ENCODE measurements at regions not wholly inside any gene's neighbourhood (a gene's known extent, or its start where the extent isn't known, plus 50 kb on each side); places are given as distances from the start of the nearest gene placed in this dataset.
"Not testable (repeated sequence)": the region's sequence is repeated elsewhere in the genome, so short reads cannot be mapped to it uniquely, and the experiment has no call there.

DNA sequence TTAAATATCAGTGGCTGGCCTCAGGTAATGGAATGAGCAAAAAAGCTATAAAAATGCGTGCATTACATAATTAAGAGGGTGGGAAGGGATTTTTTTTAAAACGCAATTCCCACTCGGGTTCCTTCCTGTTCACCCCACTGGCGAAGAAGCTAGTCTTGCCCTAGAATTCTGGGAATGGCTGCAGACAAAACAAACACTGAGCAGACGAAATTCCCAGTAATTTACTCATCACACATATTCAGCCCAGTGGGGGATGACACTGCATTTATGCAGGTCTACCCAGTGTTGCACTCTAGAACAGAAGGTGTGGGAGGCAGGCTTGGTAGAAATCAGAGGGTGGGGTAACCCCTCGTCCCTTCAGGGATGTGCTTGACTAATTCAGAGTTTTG lies 2695.0 kb upstream of the DEFB115 start:
- no peaks in the 10 kb centered on the region for H3K27me3 Mint-ChIP-seq
- peaks cover 56% of the 10 kb centered on the region for H3K9me3 Mint-ChIP-seq
- no peak overlapping the region for H3K27ac Mint-ChIP-seq
- H3K4me1 Mint-ChIP-seq = no peaks in the 10 kb centered on the region
- H3K36me3 Mint-ChIP-seq = peaks cover 14% of the 10 kb centered on the region
- H3K4me3 Mint-ChIP-seq = no peak overlapping the region
- CTCF ChIA-PET = no interaction called here
- DNase-seq = no peak

DNA sequence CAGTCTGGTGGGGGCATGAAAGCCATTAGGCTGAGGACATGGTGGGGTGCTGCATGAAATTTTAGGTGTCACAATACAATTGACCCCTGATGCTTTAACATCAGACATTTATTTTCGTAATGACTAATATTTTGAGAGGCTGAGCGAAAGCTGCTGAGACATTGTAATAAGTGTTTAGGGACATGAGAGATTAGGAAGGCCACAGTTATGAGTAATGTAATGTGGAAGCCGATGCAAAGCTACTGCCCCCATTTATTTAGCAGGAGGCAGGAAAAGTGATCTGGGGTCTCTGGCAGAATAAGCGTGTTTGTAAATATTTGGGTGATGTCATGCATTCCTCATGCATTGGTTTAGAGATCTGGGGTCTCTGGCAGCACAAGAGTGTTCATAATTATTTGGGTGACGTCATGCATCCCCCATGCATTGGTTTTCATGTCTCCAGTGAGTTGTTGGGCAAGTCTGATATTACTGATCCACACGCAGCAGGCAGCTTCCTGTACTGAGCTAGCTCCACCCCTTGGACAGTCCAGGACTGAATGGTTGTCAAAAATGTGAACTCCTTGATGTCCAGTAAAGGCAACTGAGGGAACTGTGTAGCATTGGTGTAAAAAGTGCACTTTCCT lies 2694.5 kb upstream of the DEFB115 start:
- DNase-seq, H3K4me1 Mint-ChIP-seq, H3K27me3 Mint-ChIP-seq, H3K4me3 Mint-ChIP-seq, H3K27ac Mint-ChIP-seq, CTCF ChIA-PET: not testable (repeated sequence)
- H3K36me3 Mint-ChIP-seq = peaks cover 14% of the 10 kb centered on the region
- peaks cover 53% of the 10 kb centered on the region for H3K9me3 Mint-ChIP-seq

DNA sequence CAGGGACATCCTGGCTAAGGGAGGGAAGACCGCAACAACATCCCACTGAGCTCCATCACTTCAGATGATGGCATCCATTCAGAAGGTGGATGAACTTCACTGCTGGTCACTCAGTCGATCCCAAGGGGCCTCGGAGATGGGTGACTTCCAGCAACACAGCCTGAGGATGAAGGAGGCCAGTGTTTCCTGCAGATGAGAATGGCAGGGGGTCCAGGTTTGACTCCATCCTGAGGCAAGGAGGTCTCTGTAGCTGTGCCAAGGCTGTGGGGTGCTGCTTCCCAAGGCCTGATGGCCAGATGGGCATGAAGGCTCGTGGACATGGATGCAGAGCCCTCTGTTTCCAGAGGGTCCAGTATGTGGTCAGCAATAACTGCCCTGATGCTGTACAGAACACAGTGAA lies 2693.4 kb upstream of the DEFB115 start:
- H3K4me1 Mint-ChIP-seq, CTCF ChIA-PET, DNase-seq, H3K4me3 Mint-ChIP-seq, H3K27me3 Mint-ChIP-seq, H3K27ac Mint-ChIP-seq: not testable (repeated sequence)
- Mint-ChIP-seq H3K9me3 (peaks cover 48% of the 10 kb centered on the region), H3K36me3 (peaks cover 14% of the 10 kb centered on the region)

DNA sequence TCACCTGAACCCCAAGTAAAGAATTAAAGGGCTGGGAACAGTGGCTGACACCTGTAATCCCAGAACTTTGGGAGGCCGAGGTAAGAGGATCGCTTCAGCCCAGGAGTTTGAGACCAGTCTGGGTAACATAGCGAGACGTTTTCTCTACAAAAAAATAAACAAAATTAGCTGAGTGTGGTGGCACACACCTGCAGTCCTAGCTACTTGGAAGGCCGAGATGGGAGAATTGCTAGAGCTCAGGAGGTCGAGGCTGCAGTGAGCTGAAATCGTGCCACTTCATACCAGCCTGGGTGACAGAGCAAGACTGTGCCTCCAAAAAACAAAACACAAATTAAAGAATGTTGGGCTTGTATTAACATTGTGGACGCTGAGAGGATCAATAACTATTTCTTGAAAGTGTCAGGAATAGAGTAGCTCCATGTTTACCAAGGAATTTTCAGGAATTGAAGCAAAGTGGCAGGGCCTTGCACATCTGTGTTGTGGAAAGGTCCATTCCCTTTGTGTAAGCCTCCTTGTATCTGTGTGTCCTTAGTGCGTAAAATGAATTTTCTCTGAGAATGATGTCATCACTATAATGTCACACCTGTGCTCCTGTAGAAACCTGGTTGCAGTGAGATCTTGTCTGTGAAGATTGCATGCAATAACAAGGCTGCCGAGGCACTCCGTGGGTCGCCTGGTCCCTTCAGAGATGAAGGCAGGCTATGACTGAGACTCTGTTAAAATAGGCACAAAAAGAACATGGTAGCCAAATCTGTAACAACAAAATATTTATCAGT lies 2692.6 kb upstream of the DEFB115 start:
- H3K27ac Mint-ChIP-seq, H3K4me3 Mint-ChIP-seq, H3K4me1 Mint-ChIP-seq, H3K27me3 Mint-ChIP-seq, DNase-seq, CTCF ChIA-PET: not testable (repeated sequence)
- H3K36me3 Mint-ChIP-seq = peaks cover 14% of the 10 kb centered on the region
- peaks cover 47% of the 10 kb centered on the region for H3K9me3 Mint-ChIP-seq

DNA sequence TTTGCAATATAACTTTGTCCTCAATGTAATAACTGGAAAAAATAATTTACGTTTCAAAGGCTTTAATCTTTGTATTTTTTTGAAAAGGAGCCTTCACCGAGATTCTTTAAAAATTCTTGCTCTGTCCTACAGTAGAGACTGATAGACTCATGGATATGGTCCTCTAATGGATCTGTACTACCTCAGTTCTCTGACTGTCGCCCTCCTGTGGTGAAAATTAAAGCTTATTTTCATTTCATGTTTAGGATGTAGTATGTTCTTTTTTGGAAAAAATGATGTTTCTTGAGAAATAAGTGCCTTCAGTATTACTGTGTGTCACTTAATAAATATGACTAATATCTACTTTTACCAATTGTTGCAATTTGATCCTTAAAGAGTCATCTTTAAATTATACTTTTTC lies 2681.5 kb upstream of the DEFB115 start:
- H3K27me3 Mint-ChIP-seq, H3K4me3 Mint-ChIP-seq, H3K4me1 Mint-ChIP-seq, DNase-seq, CTCF ChIA-PET, H3K27ac Mint-ChIP-seq: not testable (repeated sequence)
- Mint-ChIP-seq H3K36me3 (peaks cover 20% of the 10 kb centered on the region), H3K9me3 (peaks cover 26% of the 10 kb centered on the region)

DNA sequence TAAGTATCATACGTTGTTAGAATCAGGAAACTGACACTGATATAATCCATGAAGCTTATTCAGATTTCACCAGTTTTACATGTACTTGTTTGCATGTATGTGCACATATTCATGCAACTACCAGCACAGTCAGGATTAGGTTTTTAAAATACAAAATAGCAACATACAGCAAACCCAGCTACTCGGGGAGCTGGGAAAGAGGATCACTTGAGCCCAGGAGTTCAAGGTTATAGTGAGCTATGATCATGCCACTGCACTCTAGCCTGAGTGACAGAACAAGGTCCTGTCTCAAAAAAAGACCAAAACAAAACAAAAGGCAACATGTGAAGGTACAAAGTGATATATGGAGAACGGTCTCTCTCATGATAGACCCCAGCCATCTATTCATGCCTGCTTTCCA lies 2665.8 kb upstream of the DEFB115 start:
- Mint-ChIP-seq H3K36me3 (peaks cover 23% of the 10 kb centered on the region), H3K4me1 (peaks cover 13% of the 10 kb centered on the region)
- H3K27ac Mint-ChIP-seq, H3K9me3 Mint-ChIP-seq, H3K4me3 Mint-ChIP-seq, CTCF ChIA-PET, DNase-seq, H3K27me3 Mint-ChIP-seq: not testable (repeated sequence)

DNA sequence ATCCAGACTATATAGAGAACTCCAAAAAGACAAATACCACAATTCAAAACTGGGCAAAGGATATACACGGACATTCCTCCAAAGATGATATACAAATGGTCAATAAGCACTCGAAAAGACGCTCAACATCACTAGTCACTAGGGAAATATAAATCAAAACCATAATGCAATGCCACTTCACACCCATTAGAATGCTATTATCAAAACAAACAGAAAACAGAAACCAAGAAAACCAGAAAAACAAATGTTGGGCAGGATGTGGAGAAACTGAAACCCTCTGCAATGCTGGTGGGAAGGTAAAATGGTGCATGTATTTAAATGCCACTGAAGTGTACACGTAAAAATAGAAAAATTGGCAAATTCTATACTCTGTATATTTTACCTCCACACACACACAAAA lies 2664.1 kb upstream of the DEFB115 start:
- DNase-seq, H3K27ac Mint-ChIP-seq, CTCF ChIA-PET: not testable (repeated sequence)

DNA sequence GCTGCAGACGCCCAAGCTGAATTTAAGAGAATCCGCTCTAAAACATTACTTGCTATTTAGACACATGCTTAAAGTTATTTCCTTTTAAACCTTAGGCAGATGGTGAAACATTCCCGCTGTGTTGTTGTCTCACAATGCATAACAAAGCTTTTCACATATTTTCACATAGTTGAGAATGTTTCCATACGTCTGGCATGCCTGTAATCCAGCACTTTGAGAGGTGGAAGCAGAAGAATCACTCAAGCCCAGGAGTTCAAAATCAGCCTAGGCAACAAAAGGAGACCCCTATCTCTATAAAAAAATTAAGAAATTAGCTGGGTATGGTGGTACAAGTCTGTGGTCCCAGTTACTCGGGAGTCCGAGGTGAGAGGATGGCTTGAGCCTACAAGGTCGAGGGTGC lies 2663.0 kb upstream of the DEFB115 start:
- not testable (repeated sequence) for H3K4me3 Mint-ChIP-seq, H3K9me3 Mint-ChIP-seq, DNase-seq, H3K27me3 Mint-ChIP-seq, H3K27ac Mint-ChIP-seq
- H3K4me1 Mint-ChIP-seq = peaks cover 20% of the 10 kb centered on the region
- CTCF ChIA-PET = interaction anchor here (0.9 kb wide), 1 partner anchor 8 kb away, joined by 3 read pairs; no protein-coding TSS in a partner anchor
- peaks cover 27% of the 10 kb centered on the region for H3K36me3 Mint-ChIP-seq

More for the DNA sequence above, 2664.1 kb upstream of the DEFB115 start:
- H3K27me3 Mint-ChIP-seq, H3K4me3 Mint-ChIP-seq, H3K9me3 Mint-ChIP-seq: not testable (repeated sequence)
- Mint-ChIP-seq H3K4me1 (peaks cover 20% of the 10 kb centered on the region), H3K36me3 (peaks cover 30% of the 10 kb centered on the region)

DNA sequence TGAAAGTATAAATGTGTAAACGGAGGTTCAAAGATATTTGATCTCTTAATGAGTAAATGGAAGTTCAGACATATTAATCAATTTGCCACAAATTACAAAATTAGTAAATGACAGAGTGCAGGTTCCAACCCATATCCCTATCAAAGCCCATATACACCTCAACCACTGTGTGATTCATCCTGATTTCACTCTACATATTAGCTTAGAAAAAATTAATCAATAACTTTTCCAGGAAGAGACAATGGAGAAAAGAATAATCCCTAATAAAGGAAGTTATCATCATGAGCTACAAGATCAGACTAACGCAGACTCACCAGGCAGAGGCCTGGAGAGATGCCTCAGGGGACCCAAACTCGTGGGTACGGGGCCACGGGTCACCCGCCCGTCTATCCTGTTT lies 2655.5 kb upstream of the DEFB115 start:
- Mint-ChIP-seq H3K4me3 (peak overlapping the region; percentile 87), H3K27ac (peak overlapping the region; percentile 91), H3K4me1 (peaks cover 21% of the 10 kb centered on the region), H3K36me3 (peaks cover 10% of the 10 kb centered on the region)
- not testable (repeated sequence) for H3K9me3 Mint-ChIP-seq, DNase-seq, H3K27me3 Mint-ChIP-seq
- CTCF ChIA-PET = interaction anchor here (1.4 kb wide), 1 partner anchor 25 kb away, joined by 4 read pairs; no protein-coding TSS in a partner anchor

DNA sequence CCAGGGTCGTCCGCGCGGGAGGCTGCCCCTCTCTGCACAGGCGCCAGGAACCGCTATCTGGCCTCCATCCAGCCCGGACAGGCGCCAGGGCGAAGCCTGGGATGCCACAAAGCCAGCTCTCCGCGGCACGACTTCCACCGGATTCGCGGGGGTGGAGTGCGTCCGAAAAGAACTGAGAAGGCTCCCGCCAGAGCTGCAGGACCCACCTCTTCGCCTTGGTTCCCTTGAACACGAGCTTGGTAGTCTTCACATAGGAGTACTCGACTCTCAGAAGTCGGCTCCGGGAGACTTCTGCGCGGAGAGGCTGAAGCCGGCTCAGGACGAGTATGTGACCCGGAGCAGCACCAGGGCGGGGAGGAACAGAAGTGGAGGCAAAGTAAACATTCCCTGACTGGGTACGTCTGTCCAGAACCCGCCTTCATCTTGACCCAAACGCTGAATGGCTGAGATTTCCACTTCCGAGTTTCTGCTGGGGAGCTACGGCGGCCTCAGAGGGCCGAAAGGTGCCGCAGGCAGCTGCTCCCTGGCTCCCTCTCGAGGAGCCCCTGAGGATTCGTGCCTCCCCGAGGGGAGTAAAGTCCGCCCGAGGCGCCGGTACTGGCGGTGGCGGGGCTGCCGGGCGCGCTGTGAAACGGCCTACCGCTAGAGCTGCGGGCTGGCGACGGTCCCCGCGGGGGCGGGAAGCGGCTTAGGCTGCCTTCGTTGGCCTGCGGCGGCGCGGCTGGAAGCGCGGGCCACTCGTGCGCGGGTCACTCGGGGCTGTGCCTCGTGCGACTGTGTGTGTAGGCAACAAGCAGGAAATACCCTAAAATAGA lies 2654.9 kb upstream of the DEFB115 start:
- CTCF ChIA-PET = interaction anchor here (1.0 to 1.4 kb wide), 2 partner anchors 8 to 25 kb away, joined by 3 to 4 read pairs; no protein-coding TSS in a partner anchor
- Mint-ChIP-seq H3K4me3 (peak overlapping the region; percentile 87), H3K27ac (peak overlapping the region; percentile 91), H3K36me3 (peaks cover 10% of the 10 kb centered on the region), H3K4me1 (peaks cover 21% of the 10 kb centered on the region)
- not testable (repeated sequence) for H3K9me3 Mint-ChIP-seq, H3K27me3 Mint-ChIP-seq
- DNase-seq = peak; percentile 88

DNA sequence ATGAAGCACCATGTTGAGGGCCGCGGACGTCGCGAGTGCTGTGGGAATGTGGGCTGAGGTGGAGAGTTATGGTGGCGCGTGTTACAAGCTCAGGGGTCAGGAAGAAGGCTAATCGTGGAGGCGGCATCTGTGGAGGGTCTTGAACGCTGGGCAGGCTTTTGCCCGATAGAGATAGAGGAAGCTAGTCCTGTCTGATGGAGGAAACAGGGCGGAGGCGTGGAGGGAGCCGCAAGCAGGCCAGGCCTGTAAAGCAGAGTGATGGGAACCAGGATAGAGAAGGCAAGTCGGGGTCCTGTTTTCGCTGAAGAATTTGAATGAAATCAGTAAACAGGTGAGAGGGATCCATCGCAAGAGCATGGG lies 2654.3 kb upstream of the DEFB115 start:
- CTCF ChIA-PET = interaction anchor here (1.0 to 1.4 kb wide), 2 partner anchors 9 to 26 kb away, joined by 3 to 4 read pairs; no protein-coding TSS in a partner anchor
- not testable (repeated sequence) for DNase-seq, H3K36me3 Mint-ChIP-seq, H3K27me3 Mint-ChIP-seq, H3K9me3 Mint-ChIP-seq
- peak overlapping the region; percentile 87 for H3K4me3 Mint-ChIP-seq
- H3K27ac Mint-ChIP-seq = peak overlapping the region; percentile 12
- peaks cover 17% of the 10 kb centered on the region for H3K4me1 Mint-ChIP-seq

DNA sequence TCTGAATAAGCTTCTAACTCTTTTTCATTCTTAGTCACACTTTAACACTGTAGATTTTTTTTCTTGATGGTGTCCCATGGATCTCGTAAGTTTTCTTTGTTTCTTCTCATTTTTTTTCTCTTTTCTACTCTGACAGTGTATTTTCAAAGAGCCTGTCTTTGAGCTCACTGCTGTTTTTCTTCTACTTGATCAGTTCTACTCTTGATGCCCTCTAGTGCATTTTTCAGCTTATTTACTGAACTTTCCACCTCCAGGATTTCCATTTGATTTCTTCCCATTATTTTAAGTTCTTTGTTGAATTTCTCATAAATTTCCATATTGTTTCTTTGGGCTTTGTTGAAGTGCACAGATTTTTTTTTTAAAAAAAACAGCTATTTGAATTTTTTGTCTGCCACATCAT lies 2641.1 kb upstream of the DEFB115 start:
- peaks cover 3% of the 10 kb centered on the region for H3K36me3 Mint-ChIP-seq
- no peak overlapping the region for H3K27ac Mint-ChIP-seq
- H3K27me3 Mint-ChIP-seq = no peaks in the 10 kb centered on the region
- CTCF ChIA-PET = no interaction called here
- H3K9me3 Mint-ChIP-seq = peaks cover 44% of the 10 kb centered on the region
- H3K4me1 Mint-ChIP-seq = no peaks in the 10 kb centered on the region
- no peak for DNase-seq
- no peak overlapping the region for H3K4me3 Mint-ChIP-seq

DNA sequence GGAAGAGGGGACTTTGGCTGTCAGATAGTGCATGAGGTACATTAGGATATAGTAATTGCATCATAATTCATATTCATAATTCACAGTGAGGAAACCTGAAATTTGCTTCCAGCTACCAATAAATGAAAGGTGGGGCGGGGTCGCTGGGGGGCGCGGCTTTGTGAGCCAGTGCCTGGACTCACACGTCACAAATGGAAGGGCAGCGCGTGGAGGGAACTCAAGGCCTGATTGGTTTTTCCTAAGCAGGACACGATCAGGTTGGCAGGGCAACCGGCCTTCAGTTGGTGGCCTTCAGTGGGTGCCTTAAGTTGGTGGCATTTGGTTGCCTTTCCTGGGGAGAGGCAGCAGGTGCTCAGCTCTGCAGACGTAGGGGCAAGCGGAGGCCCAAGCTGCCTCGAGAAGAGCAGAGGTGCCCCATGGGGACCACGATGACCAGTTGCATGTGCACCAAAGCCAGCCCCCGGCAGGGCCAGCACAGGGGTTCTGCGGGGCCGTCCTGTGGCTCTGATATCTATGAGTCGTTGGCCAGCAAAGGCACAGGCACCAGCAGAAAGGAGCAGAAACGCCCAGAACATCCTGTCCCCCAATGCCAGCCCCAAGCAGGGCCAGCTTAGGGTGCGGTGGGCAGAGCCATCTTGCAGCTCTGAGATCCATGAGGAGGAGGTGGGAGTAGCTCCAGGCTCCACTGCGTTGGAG lies 2637.4 kb upstream of the DEFB115 start:
- H3K9me3 Mint-ChIP-seq = peaks cover 33% of the 10 kb centered on the region
- CTCF ChIA-PET, H3K27ac Mint-ChIP-seq, H3K4me3 Mint-ChIP-seq, H3K36me3 Mint-ChIP-seq, H3K27me3 Mint-ChIP-seq, H3K4me1 Mint-ChIP-seq, DNase-seq: not testable (repeated sequence)

DNA sequence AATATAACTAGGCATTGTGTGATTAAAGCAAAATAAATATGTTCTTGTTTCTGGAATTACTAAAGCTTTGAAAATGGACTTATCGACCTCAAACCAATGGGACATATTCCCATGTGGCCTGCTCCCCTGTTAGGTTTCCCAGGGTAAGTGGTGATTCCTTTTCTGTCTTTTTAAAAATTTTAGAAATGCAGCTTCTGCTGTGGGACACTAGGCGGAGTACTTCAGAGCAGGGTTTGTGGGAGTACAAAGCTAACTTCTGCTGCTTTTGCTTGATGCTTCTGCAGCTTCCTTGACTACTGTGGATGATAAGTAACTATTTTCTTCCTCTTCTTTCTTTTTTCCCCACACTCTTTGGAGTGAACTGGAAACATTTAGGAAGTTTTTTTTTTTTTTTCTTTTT lies 2632.4 kb upstream of the DEFB115 start:
- H3K36me3 Mint-ChIP-seq, CTCF ChIA-PET, DNase-seq, H3K27ac Mint-ChIP-seq, H3K27me3 Mint-ChIP-seq, H3K4me3 Mint-ChIP-seq, H3K4me1 Mint-ChIP-seq: not testable (repeated sequence)
- H3K9me3 Mint-ChIP-seq = peaks cover 15% of the 10 kb centered on the region

Measured in activated naive CD4-positive, alpha-beta T cell treated with anti-CD3 and anti-CD28 coated beads, Interleukin-2, amount 10 ng/mL, durations not matched to agents 7 days and 5 days (primary cell).